RWPE1 (cell line): ENCODE measurements at regions not wholly inside any gene's neighbourhood (a gene's known extent, or its start where the extent isn't known, plus 50 kb on each side); places are given as distances from the start of the nearest gene placed in this dataset.

ENCODE experiments used
- CTCF ChIA-PET: fragments of 350-600 bp; sonication (Branson Sonifier 250); formaldehyde crosslinking; extraction: SDS; loops from one replicate; lab custom pipeline; 2021; lab: Yijun Ruan, JAX
- POLR2A ChIA-PET: fragments of 400-600 bp; formaldehyde crosslinking; extraction: SDS; loops from one replicate; lab custom pipeline; 2020; ENCODE audit warnings: antibody characterized with exemption; ENCODE audit not compliant: low non-redundant PET; lab: Yijun Ruan, JAX
- DNase-seq: peaks from one replicate; pipeline ENCODE4 v3.0.0; 2012; ENCODE audit warnings: low spot score
- H3K27ac ChIP-seq: fragments of 450-650 bp; 2 replicates; pipeline ENCODE4 v1.5.1; 2017
- TF ChIP-seq, protein P1 (sequence below): fragments of 450-650 bp; conservative IDR thresholded peaks from 2 replicates; pipeline ENCODE4 v1.5.1; 2017; ENCODE audit warnings: low read depth, mild to moderate bottlenecking

DNA sequence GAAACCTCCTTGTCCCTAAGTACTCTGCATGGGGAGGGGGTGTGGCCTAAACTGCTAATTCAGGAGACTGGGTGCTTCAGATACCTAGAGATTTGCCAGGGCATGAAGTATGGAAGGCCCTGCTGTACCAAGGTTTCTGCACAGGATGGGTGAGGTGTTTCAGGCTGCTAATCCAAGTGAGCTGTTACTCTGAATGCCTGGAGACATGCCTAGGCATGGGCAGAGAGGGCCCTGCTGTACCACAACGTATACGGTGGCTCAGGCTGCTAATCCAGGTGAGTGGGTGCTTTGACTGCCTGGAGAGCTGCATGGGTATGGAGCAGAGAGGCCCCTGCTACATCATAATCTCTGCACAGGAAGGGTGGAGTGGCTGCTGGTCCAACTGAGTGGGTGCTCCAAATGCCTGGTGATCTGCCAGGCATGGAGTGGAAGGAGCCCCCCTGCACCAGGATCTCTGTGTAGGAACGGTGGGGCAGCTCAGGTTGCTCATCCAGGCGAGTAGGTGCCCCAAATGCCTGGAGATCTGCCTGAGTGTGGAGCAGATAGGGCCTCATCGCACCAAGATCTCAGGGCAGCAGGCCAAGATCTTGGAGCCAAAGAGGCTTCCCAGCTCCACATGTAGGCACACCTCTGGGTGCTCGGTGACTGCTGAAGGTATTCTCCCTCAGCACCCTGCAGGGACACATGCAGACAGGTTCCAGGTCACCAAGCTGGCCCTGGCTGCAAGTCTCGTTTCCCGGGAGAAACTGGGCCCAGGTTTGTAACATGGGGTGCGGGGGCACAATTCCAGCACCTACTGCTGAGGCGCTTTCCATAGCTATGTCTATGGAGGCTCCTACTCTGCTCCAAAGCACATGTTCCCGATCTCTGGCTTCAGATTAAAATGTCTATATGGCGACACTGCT is 252.5 kb upstream of the PLXNA2 start:
- POLR2A ChIA-PET = no interaction called here
- no peak overlapping the region for H3K27ac ChIP-seq
- CTCF ChIA-PET = interaction anchor here (0.7 kb wide), 1 partner anchor 9 kb away, joined by 5 read pairs; no protein-coding TSS in a partner anchor
- TF ChIP-seq, protein P1, sequence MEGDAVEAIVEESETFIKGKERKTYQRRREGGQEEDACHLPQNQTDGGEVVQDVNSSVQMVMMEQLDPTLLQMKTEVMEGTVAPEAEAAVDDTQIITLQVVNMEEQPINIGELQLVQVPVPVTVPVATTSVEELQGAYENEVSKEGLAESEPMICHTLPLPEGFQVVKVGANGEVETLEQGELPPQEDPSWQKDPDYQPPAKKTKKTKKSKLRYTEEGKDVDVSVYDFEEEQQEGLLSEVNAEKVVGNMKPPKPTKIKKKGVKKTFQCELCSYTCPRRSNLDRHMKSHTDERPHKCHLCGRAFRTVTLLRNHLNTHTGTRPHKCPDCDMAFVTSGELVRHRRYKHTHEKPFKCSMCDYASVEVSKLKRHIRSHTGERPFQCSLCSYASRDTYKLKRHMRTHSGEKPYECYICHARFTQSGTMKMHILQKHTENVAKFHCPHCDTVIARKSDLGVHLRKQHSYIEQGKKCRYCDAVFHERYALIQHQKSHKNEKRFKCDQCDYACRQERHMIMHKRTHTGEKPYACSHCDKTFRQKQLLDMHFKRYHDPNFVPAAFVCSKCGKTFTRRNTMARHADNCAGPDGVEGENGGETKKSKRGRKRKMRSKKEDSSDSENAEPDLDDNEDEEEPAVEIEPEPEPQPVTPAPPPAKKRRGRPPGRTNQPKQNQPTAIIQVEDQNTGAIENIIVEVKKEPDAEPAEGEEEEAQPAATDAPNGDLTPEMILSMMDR = no peak
- no peak for DNase-seq

DNA sequence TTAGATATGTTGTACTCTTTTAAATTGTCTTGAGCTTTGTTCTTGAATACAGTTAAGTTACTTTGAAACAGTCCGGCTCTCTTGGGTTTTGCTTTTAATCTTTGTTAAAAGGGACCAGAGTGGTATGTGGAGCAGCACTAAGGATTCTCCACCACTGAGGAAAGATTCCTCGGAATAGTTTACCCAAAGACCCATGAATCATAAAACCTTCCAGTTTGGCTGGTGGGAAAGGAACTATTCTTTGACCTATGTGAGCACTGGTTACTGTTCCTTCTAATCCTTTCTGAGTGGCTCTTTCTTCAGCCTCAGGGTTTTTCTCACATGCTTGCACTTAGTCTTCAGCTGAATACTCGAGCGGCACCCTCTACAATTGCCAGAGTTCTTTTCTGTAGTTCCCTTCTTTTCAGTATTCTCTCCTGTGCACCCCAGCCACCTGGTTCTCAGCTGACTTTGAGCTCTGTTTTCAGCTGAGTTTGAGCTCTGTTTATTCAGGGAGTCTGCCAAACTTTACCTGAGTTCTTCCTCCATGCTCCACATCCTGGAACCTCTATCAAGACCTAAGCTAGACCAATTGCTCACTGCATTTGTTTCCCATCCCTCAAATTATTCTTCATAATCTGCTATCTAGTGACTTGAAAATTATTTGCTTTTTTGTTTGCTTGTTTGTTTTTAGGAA is 253.8 kb upstream of the PLXNA2 start:
- ChIA-PET CTCF (interaction anchor here (0.5 to 0.7 kb wide), 2 partner anchors 669 to 1840 kb away, joined by 3 to 4 read pairs; no protein-coding TSS in a partner anchor), POLR2A (no interaction called here)
- DNase-seq = no peak
- H3K27ac ChIP-seq = no peak overlapping the region
- TF ChIP-seq, protein P1 = no peak

DNA sequence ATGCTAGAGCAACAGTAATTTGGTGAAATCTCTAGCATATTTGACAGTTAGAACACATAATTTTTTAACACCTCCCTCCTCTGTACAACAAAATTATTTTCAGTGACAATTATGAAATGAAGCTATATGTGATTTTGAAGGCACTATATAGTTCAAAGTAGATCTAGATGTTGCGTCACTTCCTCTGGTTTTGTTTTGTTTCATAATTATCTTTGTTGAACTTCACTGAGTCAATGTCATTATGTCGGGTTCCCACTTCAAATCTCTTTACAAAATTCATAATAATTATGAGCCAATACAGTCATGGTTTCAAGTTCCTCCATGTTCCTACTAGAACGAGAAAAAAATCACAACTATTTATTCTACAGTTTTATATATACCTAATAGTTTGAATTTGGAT is 254.8 kb upstream of the PLXNA2 start:
- no peak overlapping the region for H3K27ac ChIP-seq
- CTCF ChIA-PET = interaction anchor here (0.5 to 0.7 kb wide), 2 partner anchors 51 to 704 kb away, joined by 3 to 4 read pairs; no protein-coding TSS in a partner anchor
- POLR2A ChIA-PET = no interaction called here
- TF ChIP-seq, protein P1 = no peak
- no peak for DNase-seq

DNA sequence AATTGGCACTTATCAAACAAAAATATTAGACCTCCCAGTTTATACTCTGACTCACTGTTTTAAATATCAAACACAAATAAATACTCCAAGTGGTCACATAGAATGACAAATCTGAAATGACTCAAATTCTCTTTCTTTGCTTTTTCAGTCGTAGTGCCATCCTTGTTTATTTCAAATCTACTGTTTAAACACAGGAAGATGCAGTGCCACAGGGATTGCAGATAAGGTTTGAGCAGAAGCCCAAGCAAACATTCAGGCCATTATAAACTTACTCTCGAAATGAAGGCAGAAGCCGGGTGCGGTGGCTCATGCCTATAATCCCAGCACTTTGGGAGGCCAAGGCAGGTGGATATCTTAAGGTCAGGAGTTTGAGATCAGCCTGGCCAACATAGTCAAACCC is 255.4 kb upstream of the PLXNA2 start:
- CTCF ChIA-PET = no interaction called here
- TF ChIP-seq, protein P1 = no peak
- POLR2A ChIA-PET = no interaction called here
- DNase-seq = no peak
- no peak overlapping the region for H3K27ac ChIP-seq

DNA sequence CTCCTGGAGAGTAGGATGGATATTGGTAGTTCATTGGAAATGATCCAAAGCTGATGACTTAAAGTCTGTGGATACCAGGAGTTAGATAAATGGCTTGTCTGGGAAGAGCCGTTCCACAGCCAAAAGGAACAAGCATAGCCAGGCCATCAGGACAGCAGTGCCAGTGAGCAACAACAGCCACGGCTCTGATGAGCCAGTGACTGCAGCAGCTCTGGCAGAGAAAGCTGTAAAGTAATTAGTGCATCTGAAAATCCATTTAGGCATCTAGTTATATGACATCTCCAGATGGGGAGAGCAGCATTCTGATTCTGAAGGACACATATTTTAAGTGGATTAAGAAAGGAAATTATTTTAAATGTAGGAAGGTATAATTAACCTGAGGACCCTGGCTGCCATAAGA is 256.2 kb upstream of the PLXNA2 start:
- no peak overlapping the region for H3K27ac ChIP-seq
- DNase-seq = no peak
- TF ChIP-seq, protein P1 = no peak
- CTCF ChIA-PET = interaction anchor here (0.7 kb wide), 1 partner anchor 20 kb away, joined by 3 read pairs; no protein-coding TSS in a partner anchor
- POLR2A ChIA-PET = no interaction called here

DNA sequence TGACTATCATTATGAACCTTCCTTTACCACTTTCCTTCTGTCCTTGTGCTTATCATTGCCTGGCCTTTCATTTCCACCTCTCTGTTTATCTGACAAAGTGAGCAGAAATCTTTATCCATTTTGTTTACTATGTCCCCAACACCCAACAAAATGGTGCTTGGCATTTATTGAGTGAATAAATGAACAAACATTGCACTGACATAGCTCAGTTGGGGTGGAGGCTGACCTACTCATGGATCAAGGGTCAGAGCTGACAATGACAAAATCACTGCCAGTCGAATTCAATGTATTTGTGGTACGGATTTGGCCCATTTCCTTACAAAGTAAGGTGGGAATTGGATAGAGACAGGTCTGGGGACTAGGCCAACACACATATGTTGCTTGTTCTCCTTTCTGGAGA is 257.4 kb upstream of the PLXNA2 start:
- TF ChIP-seq, protein P1 = no peak
- no peak overlapping the region for H3K27ac ChIP-seq
- ChIA-PET POLR2A (no interaction called here), CTCF (no interaction called here)
- no peak for DNase-seq
